Vagina (tissue), 2 donors: ENCODE measurements at regions not wholly inside any gene's neighbourhood (a gene's known extent, or its start where the extent isn't known, plus 50 kb on each side); places are given as distances from the start of the nearest gene placed in this dataset.

ENCODE experiments used
- POLR2A ChIP-seq, 2 donors: fragments of 450-650 bp; IDR thresholded peaks; one replicate each; pipeline ENCODE4 v1.6.1; 2017; ENCODE audit warnings: antibody characterized with exemption in 2 of 2, mild to moderate bottlenecking in 2 of 2, moderate library complexity in 2 of 2
- POLR2AphosphoS5 ChIP-seq, 2 donors: sonication (generic); formaldehyde crosslinking; IDR thresholded peaks; one replicate each; pipeline ENCODE4 v1.9.0; 2017; ENCODE audit warnings: antibody characterized with exemption in 2 of 2, mild to moderate bottlenecking in 2 of 2, low read depth in 1 of 2; ENCODE audit not compliant: insufficient read depth in 1 of 2
- TF ChIP-seq, protein P1 (sequence below), 3 experiments: fragments of 450-650 bp in 2 of 3; fragments of 200-600 bp in 1 of 3; sonication (generic) in 1 of 3; IDR thresholded peaks; one replicate each; pipeline ENCODE4 v1.5.1; 2017 to 2019; ENCODE audit warnings: antibody characterized with exemption in 3 of 3, mild to moderate bottlenecking in 2 of 3, moderate library complexity in 2 of 3

DNA sequence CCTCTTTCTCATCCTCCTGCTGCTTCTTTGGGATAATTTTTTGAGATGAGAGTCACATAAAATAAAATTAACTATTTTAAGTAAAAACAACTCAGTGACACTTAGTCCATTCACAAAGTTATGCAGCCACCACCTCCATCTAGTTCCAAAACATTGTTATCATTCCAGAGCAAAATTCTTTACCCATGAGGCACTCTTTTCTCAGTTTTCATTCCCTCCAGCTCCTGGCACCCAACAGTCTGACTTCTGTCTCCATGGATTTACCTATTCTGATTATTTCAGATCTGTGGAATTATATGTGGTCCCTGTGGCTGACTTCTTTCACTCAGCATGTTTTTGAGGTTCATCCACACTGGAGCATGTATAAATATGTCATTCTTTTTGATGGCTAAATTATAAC lies 239.9 kb upstream of the DYNLRB2 start:
- TF ChIP-seq, protein P1, sequence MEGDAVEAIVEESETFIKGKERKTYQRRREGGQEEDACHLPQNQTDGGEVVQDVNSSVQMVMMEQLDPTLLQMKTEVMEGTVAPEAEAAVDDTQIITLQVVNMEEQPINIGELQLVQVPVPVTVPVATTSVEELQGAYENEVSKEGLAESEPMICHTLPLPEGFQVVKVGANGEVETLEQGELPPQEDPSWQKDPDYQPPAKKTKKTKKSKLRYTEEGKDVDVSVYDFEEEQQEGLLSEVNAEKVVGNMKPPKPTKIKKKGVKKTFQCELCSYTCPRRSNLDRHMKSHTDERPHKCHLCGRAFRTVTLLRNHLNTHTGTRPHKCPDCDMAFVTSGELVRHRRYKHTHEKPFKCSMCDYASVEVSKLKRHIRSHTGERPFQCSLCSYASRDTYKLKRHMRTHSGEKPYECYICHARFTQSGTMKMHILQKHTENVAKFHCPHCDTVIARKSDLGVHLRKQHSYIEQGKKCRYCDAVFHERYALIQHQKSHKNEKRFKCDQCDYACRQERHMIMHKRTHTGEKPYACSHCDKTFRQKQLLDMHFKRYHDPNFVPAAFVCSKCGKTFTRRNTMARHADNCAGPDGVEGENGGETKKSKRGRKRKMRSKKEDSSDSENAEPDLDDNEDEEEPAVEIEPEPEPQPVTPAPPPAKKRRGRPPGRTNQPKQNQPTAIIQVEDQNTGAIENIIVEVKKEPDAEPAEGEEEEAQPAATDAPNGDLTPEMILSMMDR (IDR thresholded peaks at IDR 0.05) = no peak
- TF ChIP-seq POLR2AphosphoS5 (IDR thresholded peaks at IDR 0.05; ENCODE audit: insufficient read depth in 1 of 2, low read depth in 1 of 2) (no peak), POLR2A (IDR thresholded peaks at IDR 0.05) (no peak)
